ENCODE measurements at regions not wholly inside any gene's neighbourhood (a gene's known extent, or its start where the extent isn't known, plus 50 kb on each side); places are given as distances from the start of the nearest gene placed in this dataset.
"Not testable (repeated sequence)": the region's sequence is repeated elsewhere in the genome, so short reads cannot be mapped to it uniquely, and the experiment has no call there.

DNA sequence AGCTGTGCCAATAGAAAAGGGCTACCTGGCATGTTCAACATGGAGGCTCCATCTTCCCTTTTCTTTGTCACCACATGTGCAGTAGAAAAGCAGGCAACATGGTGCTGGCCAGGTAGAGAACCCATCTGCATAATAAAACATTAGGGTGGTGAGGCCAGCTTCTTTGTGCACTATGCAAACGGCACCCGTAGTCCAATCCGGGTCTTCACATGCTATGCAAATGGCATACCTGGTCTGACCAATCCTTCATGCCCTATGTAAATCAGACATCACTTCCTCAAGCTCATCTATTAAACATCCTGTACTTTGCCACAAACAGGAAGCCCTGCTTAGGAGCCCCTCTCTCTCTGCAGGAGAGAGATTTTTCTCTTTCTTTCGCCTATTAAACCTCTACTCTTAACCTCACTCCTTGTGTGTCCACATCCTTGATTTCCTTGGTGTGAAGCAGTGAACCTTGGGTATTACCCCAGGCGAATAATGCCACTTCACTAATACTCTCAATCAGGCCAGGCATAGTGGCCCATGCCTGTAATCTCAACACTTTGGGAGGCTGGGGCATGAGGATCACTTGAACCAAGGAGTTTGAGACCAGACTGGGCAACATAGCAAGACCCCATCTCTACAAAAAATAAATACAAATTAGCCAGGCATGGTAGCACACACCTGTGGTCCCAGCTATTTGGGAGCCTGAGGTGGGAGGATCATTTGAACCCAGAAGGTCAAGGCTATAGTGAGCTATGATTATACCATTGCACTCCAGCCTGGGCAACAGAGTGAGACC, 111.3 kb upstream of the MRI1 start:
- no peak for DNase-seq (ENCODE audit: low spot score)

DNA sequence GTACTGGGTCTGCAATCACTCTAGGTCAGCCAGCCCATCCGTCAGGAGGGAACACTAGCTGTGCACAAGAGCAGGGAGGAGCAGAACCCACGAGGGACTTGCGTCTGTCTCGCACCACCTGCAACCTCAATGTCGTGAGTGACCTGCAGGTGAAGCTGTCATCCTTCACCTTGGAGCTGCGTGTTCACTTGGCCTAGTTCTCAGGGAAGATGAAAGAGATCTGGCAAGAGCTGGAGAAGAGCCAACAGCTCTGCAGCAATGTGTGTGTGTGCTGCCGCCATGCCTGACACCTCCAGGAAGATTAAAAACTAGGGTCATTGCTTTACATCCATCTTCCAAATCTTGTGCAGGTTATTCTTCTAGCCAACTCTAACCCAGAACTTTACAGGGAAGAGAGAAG, 117.6 kb upstream of the MRI1 start:
- DNase-seq (ENCODE audit: low spot score): no peak

DNA sequence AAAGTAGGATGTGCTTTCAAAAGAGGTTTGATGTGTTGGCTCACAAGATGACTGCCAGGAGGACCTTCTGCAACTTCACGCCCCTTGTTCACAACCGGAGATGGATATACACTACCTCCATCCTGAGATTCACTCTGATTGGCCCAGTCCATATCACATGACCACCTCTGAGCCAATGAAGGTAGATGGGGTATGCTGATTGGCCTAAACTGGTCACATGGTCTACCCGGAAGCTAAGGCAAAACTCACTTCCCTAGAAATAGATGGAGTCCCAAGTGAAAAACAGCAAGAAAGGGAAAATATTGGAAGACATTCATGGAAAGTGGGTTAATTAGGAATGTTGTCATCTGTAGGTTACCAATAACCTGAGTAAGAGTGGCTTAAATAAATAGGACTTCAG, 119.7 kb upstream of the MRI1 start:
- no peak for DNase-seq (ENCODE audit: low spot score)

DNA sequence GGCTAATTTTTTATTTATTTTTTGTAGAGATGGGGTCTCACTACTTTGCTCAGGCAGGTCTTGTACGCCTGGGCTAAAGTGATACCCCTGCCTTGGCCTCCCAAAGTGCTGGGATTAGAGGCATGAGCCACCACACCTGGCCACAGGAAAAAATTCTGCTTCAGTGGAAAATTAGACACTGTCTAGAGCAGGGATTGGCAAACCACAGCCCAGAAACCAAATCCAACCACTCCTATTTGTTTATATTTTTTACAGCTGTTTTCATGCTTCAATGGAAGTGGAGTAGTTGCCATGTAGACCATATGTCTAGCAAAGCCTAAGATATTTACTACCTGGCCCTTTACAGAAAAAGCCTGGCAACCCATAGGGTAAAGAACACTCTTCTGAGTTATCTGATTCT, 123.7 kb upstream of the MRI1 start:
- DNase-seq (ENCODE audit: low spot score): no peak

DNA sequence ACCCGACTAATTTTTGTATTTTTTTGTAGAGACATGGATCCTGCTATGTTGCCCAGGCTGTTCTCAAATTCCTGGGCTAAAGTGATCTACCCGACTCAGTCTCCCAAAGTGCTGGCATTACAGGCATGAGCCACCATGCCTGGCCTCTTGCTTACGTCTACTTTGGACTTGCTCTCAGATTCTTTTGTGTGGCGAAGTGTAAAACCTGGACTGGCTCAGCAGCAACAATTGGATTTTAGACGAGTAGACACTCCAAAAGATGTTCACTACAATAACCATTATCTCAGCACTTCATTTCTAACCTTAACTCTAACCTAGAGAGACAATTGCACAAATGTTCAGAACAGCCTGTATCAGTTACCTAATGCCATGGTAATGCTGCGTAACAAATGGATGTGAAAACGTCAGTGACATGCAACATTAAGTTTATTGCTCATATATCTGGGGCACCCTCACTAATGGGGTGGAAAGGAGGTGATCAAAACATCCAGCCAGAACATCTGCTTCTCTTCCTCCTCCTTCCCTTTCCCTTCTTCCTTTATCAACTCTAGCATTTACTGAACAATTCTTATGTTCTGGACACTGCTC, 124.9 kb upstream of the MRI1 start:
- no peak for DNase-seq (ENCODE audit: low spot score)

DNA sequence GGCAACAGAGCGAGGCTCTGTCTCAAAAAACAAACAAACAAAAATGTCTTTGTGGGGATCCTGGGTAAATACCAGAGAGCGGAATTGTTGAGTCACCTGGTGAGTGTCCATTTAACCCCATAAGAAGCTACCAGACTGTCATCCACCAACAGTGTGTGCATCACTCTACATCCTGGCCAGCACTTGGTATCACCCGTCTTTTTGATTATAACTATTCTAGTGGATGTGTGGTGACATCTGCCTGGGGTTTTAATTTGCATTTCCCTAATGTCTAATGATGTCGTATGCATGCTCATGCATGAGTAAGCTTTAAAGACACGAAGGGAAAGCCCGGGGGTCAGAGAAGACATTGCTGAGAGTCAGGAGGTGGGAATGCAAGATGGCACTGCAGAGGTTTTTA, 126.7 kb upstream of the MRI1 start:
- DNase-seq (ENCODE audit: low spot score): no peak

DNA sequence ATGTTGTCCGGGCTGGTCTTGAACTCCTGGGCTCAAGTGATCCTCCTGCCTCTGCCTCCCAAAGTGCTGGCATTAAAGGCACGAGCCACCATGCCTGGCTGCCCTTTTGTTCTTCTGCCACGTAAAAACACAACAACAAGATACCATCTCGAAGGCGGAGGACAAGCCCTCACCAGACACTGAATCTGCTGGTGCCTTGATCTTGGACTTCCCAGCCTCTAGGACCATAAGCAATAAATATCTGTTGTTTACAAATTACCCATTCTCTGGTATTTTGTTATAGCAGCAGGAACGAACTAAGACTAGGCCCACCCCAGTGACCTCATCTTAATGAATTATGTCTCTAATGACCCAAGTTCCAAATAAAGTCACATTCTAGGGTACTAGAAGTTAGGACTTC, 128.4 kb upstream of the CACNA1A start:
- DNase-seq (ENCODE audit: low spot score): no peak

DNA sequence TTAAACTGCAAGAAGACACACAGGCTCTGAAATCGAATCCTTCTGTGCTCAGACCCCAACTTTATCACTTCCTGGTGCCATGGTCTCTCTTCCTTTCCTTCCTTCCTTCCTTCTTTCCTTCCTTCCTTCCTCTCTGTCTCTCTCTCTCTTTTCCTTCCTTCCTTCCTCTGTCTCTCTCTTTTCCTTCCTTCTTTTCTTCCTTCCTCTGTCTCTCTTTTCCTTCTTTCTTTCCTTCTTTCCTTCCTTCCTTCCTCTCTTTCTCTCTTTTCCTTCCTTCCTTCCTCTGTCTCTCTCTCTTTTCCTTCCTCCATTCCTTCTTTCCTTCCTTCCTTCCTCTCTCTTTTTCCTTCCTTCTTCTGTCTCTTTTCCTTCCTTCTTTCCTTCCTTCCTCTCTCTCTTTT, 127.2 kb upstream of the CACNA1A start:
- DNase-seq (ENCODE audit: low spot score): no peak

DNA sequence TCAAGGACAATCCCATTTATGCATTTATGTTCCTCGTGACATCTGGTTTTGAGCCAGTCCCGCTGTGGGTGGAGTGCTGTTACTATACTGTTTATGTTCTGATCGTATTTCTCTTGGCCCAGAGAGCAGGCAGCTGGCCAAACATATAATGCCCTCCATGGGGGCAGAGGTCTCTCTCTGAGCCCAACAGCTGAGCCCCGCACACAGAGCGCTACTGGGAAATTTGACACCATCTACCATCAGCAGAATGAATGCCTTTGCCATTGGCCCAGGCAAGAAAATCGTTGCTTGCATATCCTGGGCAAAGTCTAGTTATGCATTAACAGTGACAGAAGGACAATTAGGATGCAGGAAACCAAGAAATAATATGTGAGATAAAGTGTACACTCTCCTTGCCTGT, 126.8 kb upstream of the CACNA1A start:
- DNase-seq (ENCODE audit: low spot score): no peak

DNA sequence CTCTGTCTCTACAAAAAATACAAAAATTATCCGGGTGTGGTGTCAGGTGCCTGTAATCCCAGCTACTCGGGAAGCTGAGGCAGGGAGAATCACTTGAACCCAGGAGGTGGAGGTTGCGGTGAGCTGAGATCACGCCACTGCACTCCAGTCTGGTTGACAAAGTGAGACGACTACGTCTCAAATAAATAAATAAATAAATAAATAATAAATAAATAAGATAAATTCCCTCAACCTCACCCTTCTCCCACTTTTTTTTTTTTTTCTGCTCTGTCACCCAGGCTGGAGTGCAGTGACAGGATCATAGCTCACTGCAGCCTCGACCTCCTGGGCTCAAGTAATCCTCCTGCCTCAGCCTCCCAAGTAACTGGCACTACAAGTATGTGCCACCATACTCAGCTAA, 125.9 kb upstream of the CACNA1A start:
- not testable (repeated sequence) for DNase-seq (ENCODE audit: low spot score)

DNA sequence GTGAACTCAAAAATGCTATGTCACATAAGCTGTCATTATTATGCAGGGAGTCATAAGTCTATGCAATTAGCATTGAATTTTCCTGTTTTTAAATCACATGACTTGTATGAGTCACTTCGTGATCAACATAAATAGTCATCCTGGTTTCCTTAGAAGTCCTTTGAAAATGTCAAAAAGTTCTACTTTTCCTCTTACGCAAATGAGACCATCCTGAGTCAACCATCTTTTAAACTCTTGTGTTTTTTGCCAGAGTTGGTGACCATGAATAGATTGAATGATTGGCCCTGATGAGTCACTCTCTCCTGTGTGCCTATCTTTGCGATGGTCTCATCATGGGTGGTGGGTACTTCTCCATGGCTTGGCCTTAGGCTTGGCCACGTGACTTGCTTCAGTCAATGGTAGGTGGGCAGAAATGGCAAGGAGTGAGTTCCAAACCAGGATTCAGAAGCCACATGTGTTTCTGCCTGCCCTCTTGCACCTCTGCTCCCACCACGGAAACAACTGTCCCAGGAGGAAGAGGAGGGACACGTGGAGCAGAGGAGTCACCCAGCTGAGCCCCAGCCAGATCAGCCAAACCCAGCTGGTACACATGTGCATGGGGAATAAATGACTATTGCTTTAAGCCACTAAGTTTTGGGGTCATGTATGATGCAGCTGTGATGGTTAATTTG, 123.5 kb upstream of the CACNA1A start:
- no peak for DNase-seq (ENCODE audit: low spot score)

DNA sequence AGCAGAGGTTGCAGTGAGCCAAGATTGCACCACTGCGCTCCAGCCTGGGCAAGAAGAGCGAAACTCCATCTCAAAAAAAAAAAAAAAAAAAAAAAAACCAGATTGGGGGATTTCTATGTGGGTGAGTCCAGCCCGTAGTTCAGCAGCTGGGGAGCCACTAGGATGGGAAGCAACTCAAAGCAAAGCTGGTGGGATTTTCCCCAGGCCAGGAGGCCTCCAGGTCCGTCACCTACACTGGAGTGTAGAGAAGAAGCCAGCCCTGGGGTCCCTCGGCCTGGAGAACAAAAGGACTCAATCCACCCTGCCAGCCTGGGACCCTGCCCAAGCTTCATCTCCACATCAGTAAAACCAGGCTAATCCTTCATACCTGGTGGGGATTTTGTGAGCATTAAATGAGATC, 121.3 kb upstream of the CACNA1A start:
- DNase-seq (ENCODE audit: low spot score): no peak

DNA sequence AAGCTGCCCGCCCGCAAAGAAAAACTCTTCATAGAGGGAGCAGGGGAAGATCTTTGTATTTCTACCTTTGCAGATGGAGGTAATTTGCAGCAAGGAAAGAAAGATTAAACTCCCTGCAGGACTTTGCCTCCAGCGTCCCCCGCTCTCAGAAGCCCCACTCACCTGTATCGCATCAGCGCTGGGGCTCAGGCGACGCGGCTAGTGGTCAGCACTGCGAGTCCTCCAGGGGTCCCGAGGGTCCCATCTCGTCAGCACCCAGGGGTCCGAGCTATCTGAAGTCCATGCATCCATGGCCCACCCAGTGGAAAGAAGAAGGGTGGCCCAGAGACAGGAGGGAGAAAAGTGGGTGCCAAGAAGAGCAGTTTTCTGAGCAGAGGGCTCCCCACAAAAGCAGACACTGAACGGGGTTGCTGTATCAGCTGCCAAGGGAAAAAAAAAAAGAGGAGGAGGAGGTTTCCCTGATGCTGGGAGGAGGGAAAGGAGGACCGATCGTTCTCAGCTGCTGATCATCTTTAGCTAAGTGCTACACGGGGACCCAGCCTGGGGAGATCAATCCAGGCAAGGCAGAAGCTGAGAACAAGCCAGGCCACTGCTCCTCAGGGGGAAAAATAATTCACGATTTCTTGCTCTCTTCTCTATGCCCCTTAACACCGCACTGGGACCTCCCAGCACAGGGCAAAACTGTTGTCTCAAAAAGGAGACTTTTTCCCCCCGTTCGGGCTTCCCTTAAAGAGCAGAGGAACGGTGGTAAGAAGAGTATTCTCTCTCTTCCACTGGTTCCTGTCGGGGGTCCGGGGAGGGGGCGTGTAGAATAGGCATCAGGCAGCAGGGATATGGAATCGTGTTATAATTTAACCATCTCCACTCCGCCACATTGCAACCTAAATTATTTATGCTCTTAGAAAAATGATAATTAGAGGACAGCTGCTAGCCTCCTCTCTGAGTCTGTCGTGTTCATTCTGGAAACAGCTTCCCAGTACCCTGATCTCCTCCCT, 117.7 kb upstream of the CACNA1A start:
- no peak for DNase-seq (ENCODE audit: low spot score)

DNA sequence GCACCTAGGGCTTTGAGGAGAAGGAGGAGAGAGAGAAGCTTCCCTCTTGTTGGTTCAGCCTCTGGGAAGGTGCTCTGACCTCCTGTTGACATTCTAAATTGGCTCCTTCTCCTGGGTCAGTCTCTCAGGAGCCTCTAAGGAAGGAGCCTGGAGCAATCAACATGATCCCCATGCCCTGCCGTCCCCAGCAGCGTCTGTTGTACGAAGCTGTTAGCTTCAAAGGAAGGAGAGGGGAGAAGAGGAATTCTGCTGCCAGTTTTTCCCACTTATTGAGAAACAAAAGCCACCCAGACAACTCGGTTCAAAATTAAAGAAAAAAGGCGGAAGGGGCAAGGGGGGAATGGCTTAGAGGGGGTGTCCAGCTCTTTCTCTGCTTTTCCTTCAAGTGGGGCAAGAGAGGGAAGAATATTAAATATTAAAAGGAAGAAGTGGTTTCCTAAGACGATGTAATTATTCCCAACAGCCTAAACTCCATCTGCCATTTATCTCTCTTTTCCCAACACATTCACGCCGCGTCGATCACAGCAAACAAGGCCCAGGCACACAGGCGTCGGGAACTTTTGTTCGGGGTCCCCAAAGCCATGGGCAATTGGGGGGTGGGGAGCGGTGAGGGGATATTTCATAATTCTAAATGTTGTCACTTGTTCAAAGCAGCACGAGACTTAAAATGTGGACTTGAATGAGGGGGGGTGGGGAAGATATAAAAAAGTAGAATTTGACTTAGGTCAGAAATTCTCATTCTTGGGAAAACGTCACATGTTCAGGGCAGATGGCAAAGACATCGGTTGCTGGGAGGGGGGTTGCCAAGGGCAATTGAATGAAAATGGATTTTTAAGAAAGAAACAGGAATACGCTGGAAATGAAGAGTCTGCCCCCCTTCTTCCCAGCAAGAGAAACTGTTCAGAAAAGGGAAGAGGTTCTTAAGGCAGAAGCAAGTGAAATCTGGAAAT, 116.8 kb upstream of the CACNA1A start:
- DNase-seq (ENCODE audit: low spot score): no peak

DNA sequence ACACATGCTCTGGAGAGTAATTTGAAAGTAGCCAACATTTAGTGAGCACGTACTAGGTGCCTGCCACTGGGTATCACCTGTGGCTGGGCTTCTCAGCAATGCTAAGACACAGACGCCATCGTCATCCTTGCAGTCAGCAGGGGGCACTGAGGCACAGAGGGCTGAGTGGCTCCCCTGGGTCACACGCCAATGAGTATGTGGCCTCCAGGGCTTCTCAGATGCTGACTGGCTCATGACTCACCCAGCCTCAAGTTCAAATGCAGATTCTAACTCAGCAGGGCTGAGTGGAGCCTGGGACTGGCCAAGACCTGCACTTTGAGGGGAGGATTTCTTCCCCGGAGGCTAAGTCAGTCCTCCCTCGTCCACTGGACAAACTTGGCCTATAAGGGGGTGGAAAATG, 115.1 kb upstream of the CACNA1A start:
- peak; percentile 83 for DNase-seq (ENCODE audit: low spot score)

DNA sequence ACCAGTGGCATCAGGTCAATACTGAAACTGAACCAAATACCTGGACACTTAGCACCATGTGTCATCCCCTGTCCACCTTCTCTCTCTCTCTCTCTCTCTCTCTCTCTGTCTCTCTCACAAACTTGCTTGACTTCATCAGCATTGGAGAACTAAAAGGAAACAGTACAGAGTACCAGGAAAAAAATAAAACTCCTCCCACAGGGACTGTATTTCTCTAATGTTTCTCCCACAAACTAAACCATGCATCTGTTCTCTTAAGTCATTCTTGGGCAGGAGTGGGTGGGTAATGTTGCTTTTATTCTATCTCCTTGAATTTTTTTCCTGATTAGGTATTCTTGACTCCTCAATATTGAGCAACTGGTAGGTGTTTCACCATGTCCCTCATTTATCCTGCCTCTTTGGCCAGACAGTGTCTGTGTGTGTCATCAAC, 112.9 kb upstream of the CACNA1A start:
- no peak for DNase-seq (ENCODE audit: low spot score)

DNA sequence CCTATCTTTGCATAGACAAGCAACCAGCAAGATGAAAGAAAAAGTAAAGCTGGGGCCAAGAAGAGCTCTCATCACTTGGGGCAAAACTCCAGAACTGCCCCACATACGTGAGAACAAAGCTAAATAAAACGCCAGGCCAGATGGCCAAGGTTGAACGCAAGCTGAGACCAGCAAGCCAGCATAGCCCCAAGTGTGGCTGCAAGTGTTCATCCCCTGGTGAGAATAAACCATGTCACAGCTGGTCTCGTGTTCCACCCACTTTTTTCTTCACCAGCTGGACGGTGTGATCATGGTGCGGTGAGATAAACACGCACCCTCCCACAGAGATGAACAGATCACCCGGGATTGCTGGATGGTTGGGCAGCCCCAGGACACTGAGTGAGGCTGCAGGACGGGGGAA, 109.6 kb upstream of the CACNA1A start:
- DNase-seq (ENCODE audit: low spot score): no peak

DNA sequence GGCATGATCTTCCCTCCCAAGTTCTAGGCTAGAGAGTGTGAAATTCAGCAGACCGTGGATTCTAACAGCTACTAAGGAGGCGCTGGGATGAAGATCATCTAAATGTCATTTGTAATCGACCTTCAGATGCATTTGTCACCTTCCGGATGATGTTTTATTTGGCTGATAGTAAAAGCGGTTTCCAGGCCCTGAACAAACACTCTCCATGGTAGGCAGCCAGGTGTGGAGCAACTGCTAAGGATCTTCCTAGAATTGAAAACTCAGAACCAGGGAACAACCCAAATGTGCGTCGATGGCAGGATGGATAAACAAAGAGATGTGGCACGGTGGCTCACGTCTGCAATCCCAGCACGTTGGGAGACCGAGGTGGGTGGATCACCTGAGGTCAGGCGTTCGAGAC, 107.2 kb upstream of the CACNA1A start:
- no peak for DNase-seq (ENCODE audit: low spot score)

DNA sequence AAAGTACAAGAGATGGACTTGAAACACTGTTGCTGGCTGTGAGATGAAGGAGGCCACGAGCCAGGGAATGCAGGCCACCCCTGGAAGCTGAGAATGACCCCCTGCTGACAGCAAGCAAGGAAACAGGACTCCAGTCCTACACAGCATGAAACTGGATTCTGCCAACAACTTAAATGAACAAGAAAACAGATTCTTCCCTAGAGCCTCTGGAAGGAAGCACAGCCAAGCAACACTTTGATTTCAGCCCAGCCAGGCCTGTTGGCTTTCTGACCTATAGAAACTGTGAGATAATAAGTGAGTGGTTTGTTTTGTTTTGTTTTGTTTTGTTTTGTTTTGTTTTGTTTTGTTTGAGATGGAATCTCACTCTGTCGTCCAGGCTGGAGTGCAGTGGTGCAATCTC, 105.3 kb upstream of the CACNA1A start:
- DNase-seq (ENCODE audit: low spot score): no peak

DNA sequence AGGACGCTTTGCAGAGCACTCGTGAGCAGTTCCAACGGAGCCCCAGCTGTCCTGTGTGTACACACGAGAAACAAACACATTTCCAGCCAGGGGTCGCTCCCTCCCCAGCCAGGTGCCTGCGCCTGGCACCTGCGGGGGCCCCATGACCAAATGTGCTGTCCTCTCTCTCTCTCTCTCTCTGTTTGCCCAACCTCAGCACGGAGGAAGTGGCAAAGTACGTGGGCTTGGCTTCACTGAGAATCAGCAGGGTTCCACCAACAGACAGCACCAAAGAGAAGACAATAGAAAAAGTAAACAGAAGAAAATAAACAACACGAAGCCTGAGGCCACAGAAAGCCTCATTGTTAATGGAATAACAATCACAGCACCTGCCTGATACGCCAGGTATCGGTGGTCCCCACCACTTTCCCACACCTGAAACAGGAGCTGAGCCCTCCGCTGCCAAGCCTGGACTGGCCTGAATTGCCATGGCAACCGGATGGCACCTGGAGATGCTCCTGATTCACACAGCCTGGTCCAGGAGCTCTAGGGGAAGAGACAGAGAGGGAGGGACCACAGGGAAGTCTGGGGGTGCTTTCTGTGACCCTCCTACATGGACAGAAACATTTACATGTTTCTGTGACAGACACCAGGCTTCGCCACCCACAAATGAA, 103.9 kb upstream of the CACNA1A start:
- no peak for DNase-seq (ENCODE audit: low spot score)

DNA sequence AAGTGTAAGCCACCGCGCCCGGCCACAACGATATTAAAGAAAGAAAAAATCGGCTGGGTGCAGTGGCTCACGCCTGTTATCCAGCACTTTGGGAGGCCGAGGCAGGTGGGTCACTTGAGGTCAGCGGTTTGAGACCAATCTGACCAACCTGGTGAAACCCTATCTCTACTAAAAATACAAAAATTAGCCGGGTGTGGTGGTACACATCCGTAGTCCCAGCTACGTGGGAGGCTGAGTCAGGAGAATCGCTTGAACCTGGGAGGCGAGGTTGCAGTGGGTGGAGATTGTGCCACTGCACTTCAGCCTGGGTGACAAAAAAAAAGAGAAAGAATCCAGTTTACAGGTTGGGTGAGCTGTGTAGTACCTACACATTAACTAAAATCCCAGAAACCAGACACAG, 99.9 kb upstream of the CACNA1A start:
- no peak for DNase-seq (ENCODE audit: low spot score)

Measured in AG08396 (cell line).